ENCODE measurements at regions not wholly inside any gene's neighbourhood (a gene's known extent, or its start where the extent isn't known, plus 50 kb on each side); places are given as distances from the start of the nearest gene placed in this dataset.
"Not testable (repeated sequence)": the region's sequence is repeated elsewhere in the genome, so short reads cannot be mapped to it uniquely, and the experiment has no call there.

DNA sequence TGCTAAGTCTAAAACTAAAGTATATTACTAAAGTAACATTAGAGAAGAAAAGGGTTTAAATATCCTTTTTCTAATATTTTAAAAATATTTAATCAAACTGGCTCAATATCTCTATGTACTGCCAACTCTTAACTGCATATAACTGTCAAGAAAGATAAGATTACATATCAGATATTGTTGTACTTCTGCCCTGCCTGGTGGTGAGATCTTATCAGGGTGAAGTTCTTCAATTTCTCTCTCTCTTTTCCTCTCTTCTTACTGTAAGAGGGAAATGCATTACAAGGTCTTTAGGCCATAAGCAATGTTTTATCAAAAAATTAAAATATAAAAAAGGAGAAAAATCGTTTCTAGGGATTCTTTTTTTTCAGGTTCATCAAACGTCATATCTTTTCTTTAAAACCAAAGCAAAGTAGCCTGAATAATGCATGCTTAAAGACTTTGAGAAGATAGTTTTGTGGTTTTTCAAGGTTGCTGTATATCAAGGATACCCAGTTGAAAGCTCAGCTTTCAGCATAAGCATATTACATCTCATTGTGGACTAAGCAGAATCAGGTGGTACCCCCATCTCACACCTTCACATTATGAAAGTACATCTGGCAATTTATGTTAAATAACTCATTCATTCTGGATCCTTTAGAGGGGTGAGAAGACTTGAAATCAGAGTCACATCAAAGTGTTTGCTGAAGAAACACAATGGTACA lies 1625.7 kb upstream of the SLC10A2 start:
- DNase-seq, result no peak

DNA sequence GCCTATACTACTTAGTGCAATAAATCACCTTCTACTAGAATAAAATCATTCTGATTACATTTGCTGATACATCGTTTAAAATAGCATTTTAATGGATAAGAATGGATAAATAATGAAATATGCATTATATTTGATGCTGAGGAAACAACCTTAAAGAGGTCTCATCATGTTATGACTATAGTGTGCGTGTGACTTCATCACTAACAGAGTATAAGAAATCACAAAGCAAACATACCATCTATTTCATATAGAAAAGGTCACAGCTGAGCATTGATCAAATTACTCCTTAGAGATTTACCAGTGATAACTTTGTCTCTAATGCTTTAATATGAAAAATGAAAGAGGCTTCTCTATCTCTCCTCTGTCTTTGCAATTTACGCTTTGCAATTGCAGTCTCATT lies 1620.3 kb upstream of the SLC10A2 start:
- DNase-seq, result no peak

DNA sequence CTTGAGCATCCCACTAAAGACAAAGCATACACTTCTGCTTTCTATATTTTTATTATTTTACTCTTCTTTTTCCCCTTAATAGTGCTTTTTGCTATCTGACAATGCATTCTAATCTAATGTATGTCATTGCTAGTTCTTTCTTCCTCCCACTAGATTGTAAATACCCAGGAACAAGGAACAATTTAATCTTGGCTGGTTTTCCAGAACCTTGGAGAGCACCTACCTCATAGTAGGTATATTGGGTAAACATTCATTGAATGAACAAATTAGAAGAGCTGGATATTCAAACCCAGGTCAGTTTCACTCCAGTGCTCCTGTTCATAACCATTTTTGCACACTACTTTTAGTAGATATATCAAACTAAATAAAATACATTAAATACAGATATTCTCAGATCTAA lies 1617.6 kb upstream of the SLC10A2 start:
- DNase-seq, result no peak

DNA sequence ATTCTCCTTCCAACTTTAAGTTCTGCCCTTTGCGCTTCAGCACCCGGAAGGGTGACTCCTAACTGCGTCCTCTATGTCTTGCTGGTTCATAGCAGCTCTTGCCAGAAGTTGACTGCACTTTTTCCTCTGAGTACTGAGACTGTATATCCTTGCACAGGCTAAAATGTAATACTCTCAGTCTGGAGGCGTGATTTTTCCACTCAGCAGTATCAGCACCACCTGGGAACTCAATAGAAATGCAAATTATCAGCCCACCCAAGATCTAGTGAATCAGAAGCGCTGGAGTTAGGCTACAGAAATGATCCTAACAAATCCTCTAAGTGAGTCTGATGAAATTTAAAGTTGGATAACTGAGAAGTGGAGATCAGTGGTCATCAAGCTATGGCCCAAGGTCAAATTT lies 1611.9 kb upstream of the SLC10A2 start:
- DNase-seq, result peak in 1 of 51 donors; percentile 57

DNA sequence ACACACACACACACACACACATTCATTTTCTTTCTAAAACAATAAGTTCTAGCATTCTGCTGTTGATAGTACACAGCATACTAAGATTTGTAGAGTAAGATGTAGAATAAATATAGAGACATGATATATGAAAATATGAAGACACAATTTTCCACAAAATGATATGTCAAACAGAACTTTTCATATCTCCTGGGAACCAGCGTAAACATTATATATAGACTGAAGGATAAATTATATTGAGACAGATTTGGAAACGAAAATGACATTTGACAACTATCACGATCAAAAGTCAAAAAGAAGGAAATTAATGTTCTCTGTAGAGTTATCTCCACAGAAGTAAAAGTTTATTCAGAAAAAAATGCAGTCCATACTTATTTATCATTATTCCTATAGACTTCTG lies 1605.7 kb upstream of the SLC10A2 start:
- no peak for DNase-seq

DNA sequence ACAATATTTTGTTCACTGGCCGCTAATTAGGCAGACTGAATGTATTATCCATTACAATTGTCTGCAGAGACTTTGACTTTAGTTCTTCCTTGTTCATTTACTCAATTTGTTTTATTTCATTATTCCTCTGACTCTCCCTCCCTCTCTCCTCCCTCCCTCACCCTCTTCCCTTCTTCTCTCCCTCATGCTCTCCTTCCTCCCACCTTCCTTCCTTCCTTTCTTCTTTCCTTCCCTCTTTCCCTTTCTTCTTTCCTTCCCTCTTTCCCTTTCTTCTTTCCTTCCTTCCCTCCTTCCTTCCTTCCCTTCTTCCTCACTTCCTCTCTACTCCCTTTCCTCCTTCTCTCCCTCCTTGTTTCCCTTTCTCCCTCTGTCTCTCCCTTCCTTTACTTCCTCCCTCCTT lies 1591.0 kb upstream of the SLC10A2 start:
- no peak for DNase-seq

DNA sequence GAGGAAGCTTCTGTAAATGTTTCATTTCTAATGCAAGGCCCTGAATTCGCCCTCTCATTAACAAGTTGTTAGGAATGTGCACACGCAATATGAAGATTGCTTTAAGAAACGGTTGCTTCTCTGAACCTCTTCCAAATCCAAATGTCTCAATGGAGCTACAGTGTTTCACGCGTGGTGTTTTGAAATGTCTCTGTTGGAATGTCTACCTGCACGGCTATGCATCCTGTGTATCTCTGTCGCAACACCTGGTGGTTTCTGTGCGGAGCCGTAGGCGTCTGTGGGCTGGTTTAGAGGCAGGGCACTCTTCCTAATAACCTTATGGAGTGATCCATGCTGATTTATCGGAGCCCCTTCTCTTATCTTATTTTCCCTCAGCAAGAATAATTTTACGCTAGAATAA lies 1584.2 kb upstream of the SLC10A2 start:
- no peak for DNase-seq

DNA sequence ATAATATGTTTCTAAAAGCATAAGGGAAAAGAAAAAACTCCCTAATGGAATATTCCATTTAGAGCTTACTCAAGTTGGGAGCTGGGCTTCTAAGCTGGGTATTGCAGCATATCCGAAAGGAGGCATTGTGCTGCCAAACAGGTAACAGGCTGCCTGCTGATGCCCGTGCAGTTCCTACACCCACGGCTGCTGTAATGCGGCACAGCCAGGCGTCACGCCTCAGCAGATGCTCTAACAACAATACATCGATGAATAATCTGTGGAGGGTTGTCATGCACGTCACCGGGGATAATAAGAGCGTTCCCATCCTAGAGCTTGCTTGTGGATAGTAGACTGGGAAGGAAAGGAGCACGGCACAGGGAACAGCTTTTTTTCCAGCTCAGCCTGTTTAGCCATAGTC lies 1582.1 kb upstream of the SLC10A2 start:
- peak in 2 of 51 donors; percentile 23 to 46 for DNase-seq

DNA sequence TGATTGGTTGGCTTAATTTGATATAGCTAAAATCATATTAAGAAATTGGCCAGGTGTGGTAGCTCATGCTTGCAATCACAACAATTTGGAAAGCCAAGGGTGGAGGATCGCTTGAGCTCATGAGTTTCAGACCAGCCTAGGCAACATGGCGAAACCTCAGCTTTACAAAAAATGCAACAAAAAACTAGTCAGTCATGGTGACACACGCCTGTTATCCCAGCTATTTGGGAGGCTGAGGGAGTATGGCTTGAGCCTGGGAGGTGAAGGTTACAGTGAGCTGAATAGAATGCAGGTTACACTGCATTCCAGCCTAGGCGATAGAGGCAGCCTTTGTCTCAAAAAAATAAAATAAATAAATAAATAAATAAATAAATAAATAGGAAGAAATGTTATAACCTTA lies 1579.6 kb upstream of the SLC10A2 start:
- DNase-seq, result no peak

DNA sequence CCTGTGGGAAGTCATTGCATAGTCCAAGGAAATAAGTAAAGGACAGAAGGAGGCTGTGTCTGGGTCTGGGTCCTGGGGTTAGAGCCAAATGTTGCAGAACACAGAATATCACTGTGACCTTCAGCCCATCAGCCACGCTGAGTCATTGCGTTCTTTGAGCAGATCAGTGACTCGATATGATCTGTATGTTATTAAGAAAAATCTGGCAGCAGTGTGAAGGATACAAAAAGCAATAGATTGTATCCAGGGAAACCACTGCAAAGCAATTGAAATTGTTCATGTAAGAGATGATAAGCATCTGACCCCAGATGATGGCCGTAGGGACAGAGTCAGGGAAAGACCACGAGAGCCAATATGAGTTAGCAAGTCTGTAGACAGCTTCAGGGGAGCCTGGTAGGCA lies 1575.1 kb upstream of the SLC10A2 start:
- no peak for DNase-seq

DNA sequence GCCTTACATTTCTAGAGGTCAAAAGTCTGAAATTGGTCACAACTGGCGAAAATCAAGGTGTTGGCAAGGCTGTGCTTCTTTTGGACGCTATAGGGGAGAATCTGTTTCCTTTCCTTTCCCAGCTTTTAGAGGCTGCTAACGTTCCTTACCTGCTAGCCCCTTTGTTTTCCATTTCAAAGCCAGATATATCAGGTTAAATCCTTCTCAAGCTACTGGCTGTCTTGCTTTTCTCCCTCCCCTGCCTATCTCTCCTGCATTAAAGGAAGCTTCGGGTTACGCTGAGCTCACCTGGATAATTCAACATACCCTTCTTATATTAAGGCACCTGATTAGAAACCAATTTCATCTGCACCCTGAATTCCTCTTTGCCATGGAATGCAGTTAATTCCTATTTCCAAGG lies 1569.7 kb upstream of the SLC10A2 start:
- DNase-seq, result no peak

DNA sequence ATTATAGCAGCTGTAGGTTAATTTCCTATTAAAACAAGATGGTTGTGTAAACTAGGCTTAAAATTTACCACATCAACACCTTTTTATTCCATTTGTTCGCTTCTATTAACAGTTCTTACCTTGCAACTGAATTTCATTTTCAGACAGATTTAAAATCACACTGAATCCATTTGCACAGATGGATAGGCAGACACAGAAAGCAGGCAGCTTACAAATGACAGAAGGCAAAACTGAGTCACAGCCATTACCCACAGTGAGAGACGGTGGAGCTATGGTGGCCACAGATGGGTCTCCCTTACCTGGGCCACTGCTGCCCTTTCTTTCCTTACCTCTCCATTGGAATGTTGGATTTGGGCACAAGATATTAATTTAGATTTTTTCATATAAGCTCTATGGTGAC lies 1567.8 kb upstream of the SLC10A2 start:
- DNase-seq, result no peak

DNA sequence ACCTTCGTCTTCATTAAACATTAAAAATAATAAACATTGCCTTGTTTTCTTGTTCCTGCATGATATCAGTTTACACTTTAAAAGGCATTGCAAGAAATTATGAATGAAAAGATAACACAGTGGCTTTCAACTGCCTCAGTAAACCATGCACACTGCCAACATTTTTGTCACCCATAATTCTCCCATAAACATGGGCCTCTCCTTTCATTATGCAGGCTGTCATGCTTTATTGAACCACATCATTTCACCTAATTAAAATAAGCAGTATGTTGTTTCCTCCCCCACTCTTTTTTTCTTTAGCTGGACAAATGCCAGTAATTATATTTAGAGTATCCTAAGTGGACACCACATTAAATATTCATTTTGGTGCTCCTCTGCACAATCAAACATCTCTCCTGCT lies 1566.5 kb upstream of the SLC10A2 start:
- no peak for DNase-seq

DNA sequence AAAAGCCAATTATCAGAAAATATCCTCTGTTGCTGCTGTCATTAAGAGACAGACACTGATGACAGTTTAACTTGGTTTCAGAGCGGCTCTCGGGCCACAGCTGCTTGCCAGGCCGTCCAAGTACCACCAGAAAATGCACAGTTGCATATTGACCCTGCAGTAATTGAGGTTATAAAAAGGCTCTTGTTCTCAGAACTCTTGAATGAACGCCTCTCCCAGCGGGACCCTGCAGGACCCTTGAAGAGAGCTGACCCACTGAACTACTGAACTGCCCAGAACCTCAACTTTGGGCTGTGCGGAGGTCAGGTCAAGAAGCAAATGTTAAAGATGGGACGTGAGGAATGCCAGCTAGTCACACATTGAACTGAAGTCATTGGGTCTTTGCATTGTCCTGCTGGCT lies 1559.0 kb upstream of the SLC10A2 start:
- DNase-seq, result peak in 1 of 51 donors; percentile 2

DNA sequence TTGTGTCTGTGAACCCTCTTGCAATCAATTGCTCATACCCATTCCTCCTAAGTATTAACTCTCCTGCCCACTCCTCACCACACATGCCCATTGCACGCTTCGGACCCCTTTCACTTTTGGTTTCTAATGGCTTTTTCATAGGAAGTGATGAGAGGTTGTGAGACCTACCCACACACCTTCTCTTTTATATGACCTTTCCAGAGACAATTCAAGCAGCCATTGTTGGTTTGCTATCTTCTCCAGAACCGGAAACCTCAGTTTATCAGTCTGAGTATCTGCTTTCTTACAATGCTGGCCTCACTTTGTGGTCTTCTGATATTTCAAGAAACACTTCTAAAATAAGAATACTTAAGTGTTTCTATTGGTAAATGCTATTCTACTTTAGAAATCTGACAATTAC lies 1550.8 kb upstream of the SLC10A2 start:
- no peak for DNase-seq

DNA sequence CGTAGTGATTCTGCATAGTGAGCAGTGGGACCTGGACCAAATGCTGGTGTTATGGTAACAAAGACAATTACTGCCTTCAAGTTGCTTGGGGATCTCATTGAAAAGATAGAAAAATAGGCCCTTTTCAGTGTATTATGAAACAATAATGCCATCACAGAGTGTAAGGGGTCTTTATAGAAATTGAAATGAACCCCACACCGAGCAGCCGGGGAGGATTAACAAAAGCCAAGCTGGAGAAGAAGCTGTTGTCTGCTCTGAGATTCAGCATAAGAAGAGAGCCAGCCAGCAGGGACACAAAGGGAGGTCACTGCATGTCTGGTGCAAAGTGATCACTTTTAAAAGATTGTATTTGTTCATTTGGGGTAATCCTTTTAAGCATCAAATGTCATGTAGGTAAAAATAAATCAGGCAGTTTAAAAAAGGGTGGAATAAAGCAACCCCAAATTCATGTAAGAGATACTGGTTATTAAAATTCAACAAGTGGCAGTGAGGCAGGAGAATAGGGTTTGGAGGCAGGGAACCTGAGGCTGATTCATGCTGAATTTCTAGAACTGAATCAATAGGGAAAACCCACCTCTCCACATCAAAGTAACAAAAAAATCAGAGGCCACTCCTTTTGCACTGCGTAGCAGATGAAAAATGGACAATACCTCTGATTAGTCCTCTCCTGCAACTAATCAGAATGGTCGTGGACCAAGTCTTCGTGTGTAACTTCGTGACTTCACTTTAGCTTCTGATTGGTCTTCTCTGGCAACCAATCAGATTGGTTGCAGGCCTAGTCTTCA lies 1548.3 kb upstream of the SLC10A2 start:
- no peak for DNase-seq

DNA sequence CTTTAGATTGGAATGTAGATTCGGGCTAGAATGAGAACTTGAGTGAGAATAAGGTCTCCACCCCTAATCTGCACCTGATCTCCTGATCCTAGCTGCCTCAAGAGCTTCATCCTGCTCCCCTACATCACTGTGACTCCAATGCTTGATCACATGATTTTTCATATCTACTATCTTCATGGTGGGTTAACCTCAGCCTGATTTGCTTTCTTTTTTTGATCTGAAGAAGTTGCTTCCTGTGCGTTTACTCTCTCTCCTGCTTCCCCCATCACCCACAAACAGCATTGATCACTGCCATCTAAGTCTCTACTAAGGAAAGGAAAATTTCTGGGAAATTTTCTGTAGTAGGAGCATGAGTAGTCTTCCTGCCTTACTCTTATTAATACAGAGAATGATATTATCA lies 1542.1 kb upstream of the SLC10A2 start:
- DNase-seq, result no peak

DNA sequence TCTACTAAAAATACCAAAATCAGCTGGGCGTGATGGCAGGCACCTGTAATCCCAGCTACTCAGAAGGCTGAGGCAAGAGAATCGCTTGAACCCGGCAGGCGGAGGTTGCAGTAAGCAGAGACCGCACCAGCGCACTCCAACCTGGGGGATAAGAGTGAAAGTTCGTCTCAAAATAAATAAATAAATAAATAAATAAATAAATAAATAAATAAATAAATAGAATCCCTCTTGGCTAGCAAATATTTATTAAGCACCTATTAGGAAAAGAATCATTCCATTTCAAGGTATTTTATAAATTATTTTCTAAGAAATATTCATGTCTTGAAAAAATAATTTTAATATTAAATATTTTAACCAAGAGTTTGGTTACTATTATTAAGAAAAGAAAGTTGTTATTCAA lies 1539.2 kb upstream of the SLC10A2 start:
- not testable (repeated sequence) for DNase-seq

DNA sequence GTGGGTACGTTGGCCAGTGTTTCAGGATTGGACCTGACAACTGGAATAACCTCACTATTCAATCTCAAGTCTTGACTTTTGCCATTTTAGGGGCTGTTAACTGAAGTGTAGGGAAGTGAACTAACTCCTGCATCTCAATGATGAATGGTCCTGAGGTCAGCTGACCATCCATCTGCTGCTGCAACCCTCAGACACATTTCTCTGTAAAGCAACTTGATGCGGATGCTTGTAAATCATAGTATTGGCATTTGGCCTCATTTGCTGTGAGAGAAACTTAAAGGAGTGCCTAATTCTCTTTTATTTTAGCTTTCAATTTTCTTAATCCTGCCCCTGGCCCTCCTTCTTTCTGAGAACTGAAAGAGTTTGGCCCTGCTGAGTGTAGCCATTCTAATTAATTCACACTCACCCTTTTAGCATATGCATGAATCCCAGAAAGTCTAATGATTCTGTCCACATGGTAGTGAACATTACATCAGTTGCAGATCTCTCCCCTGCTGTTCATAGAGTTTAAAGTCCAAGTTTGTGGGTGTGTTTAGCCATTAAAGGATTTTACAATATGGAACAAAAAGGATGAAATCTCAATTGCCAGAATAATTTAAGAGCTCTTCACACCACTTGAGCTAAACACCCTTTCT lies 1531.4 kb upstream of the SLC10A2 start:
- DNase-seq, result no peak

DNA sequence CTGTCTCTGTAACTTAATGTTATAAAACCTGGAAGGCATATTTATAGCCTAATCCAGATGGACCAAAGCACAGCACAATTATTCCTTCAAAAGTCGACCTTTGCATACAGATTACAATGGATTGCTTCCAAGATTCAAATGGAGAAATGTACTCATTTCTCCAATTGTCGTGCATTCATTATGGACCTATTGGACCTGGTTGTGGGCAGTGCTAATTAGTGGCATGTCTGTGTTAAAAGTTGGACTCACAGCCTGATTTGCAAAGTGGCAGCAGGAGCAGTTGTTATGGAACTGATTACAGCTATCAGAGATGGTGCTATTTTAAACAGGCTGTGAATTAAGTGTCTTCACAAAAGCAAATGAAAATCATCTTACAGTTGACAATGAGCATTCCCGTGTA lies 1529.3 kb upstream of the SLC10A2 start:
- no peak for DNase-seq

DNA sequence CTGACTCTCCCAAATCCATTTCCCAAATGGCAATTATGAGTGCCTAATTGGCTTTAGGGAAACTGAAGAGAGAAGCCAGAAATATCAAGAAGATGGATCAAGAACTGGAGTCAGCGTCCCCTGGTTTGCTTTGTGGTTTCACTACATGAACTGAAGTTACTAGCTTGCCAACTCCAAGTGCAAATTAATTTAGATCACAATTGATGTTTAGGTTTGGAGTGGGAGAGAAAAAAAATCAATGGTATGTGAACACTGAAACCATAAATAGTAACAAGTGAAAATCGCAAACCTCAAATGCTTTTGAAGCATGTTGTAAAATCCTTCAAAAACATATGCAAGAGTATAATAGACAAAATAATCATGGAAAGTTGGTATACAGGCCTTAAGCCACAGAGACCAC lies 1528.6 kb upstream of the SLC10A2 start:
- no peak for DNase-seq

DNA sequence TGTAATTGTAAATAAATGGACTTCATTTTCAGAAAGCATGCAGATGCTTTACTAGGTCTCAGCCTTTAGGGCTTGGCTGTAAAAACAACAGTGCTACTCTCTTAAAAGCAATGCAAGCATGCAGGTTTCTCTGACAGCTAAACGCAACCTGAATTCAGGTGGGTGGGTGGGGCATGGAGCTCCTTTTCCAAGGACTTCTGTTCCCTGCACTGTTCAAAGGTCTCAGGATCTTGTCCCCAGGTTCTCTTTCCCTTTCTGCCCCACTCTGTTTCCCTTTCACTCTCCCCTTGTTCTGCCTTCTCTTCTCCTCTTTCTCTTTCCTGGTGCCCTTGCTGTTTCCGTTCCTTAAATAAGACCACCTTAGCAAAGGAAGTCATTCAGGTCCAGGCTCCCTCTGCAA lies 1527.5 kb upstream of the SLC10A2 start:
- DNase-seq, result no peak

DNA sequence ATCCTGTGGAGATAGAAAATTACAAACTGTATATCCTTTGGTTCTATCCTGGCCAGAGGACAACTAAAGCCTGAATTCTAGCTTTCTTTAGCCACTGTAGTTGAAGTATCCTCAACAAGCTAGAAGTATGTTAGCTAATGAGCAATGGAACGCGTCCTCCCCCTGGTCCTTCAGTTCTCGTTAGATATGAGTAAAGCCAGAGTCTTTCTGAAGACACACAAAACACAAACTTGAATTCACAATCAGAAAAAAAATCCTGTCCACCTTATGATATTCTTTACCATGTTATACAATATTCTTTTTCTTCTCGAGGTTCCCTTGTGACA lies 1527.0 kb upstream of the SLC10A2 start:
- no peak for DNase-seq

All from hypothalamus (tissue), 51 donors.